Tibial nerve (tissue), 3 donors: ENCODE measurements at regions not wholly inside any gene's neighbourhood (a gene's known extent, or its start where the extent isn't known, plus 50 kb on each side); places are given as distances from the start of the nearest gene placed in this dataset.

Source experiments
- CTCF ChIP-seq, 5 experiments: fragments of 200-600 bp in 3 of 5; fragments of 450-650 bp in 2 of 5; sonication (generic) in 3 of 5; IDR thresholded peaks; one replicate each; pipeline ENCODE4 v1.5.1; 2016 to 2019; ENCODE audit warnings: antibody characterized with exemption in 5 of 5, mild to moderate bottlenecking in 3 of 5, moderate library complexity in 2 of 5
- POLR2A ChIP-seq, 2 donors: fragments of 450-650 bp; IDR thresholded peaks; one replicate each; pipeline ENCODE4 v1.6.1; 2017; ENCODE audit warnings: antibody characterized with exemption in 2 of 2, mild to moderate bottlenecking in 2 of 2, moderate library complexity in 2 of 2

- TF ChIP-seq POLR2A (IDR thresholded peaks at IDR 0.05) (no peak), CTCF (IDR thresholded peaks at IDR 0.05) (no peak)
Observed at GRCh38 chr3:130820976-130821375, 72.9 kb upstream of the ATP2C1 start.
